GM19372 (cell line): ENCODE measurements at regions not wholly inside any gene's neighbourhood (a gene's known extent, or its start where the extent isn't known, plus 50 kb on each side); places are given as distances from the start of the nearest gene placed in this dataset.

Source experiments
- ATAC-seq: cut with Tn5 transposase; IDR thresholded peaks from one replicate; pipeline ENCODE4 v1.9.1; 2021; ENCODE audit warnings: mild to moderate bottlenecking, low read depth, moderate library complexity; ENCODE audit not compliant: unreplicated experiment

DNA sequence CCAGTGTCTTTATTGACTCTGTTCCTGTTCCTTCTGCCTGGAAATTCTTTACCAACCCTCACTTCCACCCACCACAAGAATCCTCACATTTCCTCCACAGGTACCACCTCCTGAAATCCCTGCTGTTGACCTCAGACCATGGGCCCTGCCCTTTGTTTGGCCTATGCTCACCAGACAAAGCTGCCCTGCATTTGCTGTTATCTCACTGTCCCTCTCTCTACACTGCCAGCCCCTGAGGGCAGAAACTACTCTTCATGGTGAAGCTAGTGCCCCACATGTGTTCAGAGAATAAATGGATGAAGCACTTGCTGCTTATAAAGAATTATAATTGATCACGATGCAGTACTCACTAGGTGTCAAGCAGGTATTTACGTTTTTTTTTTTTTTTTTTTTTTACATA lies 608.4 kb downstream of the TSN start:
- ATAC-seq, result no peak

- ATAC-seq, result no peak
Measured at GRCh38 chr2:122366427-122366826, 611.0 kb downstream of the TSN start.

GRCh38 chr2:122366969-122367645 lies 611.7 kb downstream of the TSN start:
- no peak for ATAC-seq

DNA sequence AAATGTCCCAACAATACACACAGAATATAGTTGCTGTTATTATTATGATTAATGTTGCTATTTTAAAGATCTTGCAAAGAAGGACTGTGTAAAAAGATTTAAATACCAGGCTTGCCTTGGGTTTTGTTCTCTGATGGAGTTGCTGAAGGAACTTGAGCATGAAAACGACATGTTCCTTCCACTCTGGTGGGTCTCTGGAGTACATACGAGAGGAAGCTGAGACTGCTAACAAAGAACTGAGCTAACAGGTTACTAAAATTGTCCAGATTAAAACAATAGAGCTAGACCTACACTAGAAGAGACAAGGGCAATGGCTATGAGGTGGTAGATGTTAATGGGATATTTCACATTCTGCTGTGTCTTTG lies 612.2 kb downstream of the TSN start:
- ATAC-seq, result no peak

DNA sequence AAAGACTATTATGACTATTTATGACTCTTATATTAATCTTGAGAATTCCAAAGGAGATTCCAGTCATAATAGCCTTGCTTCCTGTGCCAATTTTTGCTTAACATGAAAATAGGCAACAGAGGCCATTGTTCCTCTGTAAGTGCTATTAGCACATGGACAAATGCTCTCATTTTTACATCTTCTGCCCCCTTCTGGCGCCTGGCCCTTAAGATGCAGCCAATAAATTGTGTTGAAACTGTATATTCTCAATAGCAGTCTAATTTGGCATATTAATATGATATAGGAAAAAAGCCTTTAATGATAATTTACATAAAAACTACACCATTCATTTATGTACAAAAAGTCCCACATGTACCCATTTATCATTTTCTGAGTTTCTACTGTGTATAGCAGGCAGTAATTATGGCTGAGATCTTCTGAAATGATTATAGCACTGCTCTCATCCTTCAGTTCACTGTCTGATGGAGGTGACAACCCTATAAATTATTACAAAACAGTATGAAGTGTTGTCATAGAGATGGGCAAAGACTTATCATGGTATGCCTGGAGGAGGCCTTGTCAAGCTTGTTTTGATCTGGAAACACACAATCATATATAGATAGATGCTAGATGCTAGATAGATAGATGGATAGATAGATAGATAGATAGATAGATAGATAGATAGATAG lies 613.3 kb downstream of the TSN start:
- ATAC-seq, result no peak

- ATAC-seq, result no peak
Measured at GRCh38 chr2:122378521-122378920, 623.1 kb downstream of the TSN start.

GRCh38 chr2:122384768-122385333 lies 629.4 kb downstream of the TSN start:
- no peak for ATAC-seq

GRCh38 chr2:122388208-122388607 lies 632.8 kb downstream of the TSN start:
- ATAC-seq, result no peak

DNA sequence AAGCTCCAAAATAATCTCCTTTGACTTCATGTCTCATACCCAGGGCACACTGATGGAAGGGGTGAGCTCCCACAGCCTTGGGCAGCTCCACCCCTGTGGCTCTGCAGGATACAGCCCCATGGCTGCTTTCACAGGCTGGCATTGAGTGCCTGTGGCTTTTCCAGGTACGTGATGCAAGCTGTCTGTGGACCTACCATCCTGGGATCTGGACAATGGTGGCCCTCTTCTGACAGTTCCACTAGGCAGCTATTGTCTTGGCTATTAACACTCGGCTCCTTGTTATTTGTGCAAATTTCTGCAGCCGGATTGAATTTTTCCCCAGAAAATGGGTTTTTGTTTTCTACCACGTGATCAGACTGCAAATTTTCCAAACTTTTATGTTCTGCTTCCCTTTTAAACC lies 634.2 kb downstream of the TSN start:
- no peak for ATAC-seq

DNA sequence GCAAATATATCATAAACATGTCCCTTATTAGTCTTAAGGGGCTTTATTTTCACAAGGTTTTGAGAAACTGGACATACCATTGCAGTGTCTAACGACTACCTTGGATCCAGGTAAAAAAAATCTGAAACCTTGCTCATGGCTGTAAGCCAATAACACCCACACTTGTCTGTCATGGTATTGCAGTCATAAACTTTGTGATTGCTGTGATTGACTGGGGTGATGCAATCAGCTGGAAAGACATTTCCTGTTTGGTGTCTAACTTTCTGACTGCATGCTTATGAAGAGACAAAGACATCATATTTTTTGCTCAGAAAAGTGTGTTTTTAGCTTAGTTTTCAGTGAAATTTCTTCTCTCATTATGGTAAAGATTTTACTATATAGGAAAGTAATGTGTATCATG lies 635.0 kb downstream of the TSN start:
- ATAC-seq, result no peak

- ATAC-seq, result no peak
Measured at GRCh38 chr2:122391726-122392125, 636.3 kb downstream of the TSN start.

DNA sequence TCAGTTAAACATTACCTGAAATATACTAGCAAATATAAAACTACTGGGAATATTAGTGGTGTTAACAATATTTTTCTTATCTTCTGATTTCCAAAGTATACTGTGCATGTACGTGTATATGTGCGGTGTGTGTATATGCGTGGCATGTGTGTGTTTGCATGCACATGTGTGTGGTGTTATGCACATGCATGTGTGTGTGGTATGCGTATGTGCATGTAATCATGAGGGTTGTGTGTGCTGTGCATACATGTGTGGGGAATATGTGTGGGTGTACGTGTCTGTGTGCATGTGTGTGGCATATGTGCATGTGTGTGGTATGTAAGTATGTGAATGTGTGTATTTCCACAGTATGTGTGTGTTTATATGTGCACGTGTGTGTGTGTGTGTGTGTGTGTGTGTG lies 640.2 kb downstream of the TSN start:
- no peak for ATAC-seq

- no peak for ATAC-seq
Measured at GRCh38 chr2:122411231-122411630, 655.8 kb downstream of the TSN start.

DNA sequence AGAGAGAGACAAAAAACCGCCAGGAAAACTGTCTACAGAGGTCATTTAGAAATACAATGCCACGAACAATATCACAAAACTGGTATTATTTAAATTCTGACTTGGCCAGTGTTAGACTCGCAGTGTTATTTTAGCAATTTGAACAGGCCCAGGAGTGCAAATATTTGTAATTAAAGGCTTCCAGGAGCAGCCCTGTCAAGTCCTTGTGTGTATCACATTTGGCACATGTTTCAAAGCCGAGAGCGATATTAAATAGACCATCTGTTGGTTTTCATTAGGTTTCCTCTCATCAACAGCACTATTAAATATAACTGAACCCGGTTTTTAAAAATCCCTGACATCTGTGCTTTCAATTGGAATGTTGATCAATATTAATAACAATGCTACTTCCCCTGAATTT lies 656.9 kb downstream of the TSN start:
- ATAC-seq, result no peak

DNA sequence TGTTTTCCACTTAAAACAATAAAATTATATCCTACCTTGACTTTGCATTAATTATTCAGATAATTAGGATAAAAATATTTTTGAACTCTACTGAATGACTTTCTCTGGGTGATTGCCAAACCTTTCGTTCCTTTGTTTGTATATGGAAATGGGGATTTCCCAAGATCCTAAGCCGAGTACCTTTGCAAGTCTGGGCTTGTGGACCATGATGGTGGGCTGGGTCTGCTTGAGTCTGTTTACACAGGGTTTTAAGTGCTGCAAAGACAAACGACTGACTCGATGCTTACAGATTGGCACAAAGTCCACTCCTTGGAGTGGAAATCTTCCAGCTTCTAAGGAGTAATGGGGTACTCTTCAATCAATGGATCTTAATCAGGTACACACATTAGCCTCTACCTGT lies 659.5 kb downstream of the TSN start:
- no peak for ATAC-seq

- no peak for ATAC-seq
Measured at GRCh38 chr2:122417114-122417513, 661.7 kb downstream of the TSN start.

DNA sequence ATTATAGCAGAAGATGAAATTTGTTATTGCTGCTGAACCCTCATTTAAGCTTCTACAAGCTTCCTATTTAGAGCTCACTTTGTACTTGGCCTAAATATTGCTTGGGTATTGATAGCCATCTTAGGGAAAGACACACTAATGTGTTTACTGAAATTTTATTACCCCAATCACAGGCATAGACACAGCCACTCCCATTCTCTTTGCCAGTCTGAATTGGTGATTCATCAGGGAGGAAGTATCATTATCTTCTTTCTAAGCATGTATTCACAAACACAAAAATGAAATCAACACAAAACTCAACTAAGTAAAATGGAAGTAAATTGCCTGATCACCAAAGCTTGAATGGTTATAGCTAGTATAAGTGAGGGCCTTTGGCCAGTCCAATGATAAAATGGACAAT lies 666.3 kb downstream of the TSN start:
- ATAC-seq, result no peak

DNA sequence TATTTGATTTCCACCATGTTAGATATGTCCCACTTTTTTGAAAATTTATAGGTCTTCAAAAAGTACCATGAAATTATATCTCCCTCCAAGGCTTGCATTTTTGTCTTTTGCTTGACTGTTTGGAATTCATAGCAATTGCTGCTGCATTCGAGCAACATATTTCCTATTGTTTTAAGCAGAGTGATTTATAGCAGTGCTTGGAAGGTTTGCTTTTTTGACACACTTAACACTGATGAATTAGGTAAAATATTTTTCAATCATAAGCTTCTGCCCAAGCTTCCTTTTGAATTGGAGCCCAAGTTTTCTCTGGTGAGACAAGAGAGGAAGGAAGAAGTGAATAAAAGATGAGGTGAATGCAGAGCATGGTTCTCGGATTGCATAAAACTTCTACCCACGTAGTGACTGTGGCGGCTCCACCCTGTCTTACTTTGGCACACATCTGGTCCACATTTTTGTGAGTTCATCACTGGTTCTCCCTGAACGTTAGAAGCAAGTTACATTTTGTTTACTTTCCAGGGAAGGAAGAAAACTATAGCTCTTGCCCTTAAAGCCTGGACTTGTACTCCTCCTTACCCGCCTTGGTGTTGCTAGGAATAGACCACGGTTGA lies 667.0 kb downstream of the TSN start:
- ATAC-seq, result no peak

GRCh38 chr2:122423934-122424333 lies 668.5 kb downstream of the TSN start:
- ATAC-seq, result no peak

DNA sequence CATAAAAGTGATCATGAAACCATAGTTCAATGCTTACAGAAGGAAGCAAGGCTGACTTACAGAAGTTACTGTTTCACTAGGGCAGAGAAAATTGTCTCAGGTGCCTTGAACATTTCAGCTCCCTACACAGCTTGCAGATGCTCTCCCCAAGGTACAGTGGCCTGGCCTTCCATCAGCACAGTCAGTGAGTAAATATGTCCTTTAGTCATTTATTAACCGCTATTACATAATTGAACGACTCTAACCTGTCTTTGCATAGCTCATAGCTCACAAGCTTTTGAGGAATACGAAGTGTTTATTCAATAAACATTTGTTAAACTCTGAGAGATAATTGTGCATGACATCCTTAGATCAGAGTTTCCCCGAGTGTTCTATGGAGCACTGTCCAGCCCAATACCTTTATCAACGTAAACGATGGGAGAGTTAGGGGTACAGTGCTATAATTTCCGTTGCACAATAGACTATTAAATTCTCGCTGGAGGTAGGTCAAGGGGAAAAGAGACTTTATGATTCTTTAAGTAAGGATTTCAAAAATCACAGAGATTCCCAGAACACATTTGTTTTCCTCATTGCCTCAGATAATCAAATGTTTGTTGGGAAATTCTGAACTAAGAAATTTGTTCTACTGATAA lies 677.8 kb downstream of the TSN start:
- ATAC-seq, result no peak

GRCh38 chr2:122445003-122445402 lies 689.6 kb downstream of the TSN start:
- ATAC-seq, result no peak
